SU-DHL-6 (cell line): ENCODE measurements at regions not wholly inside any gene's neighbourhood (a gene's known extent, or its start where the extent isn't known, plus 50 kb on each side); places are given as distances from the start of the nearest gene placed in this dataset.

Experiments
- H2AFZ ChIP-seq: fragments of 200-600 bp; sonication (generic); 2 replicates; pipeline ENCODE4 v1.6.1; 2014; ENCODE audit warnings: low read depth, mild to moderate bottlenecking, moderate library complexity, mixed read lengths, antibody characterized with exemption, low read length; ENCODE audit not compliant: severe bottlenecking
- H3F3A ChIP-seq: fragments of 200-600 bp; shearing (Covaris generic); 2 replicates; pipeline ENCODE4 v1.6.0; 2016; ENCODE audit warnings: antibody characterized with exemption, mild to moderate bottlenecking; ENCODE audit not compliant: insufficient read depth
- H3K27ac ChIP-seq: fragments of 200-600 bp; sonication (generic); 2 replicates; pipeline ENCODE4 v1.5.1; 2016; ENCODE audit warnings: low read depth, mild to moderate bottlenecking, low read length, moderate library complexity, mixed read lengths
- H3K27me3 ChIP-seq: fragments of 200-600 bp; sonication (generic), shearing (Covaris generic); 2 replicates; pipeline ENCODE4 v1.6.0; 2014; ENCODE audit warnings: mild to moderate bottlenecking, low read length
- H3K36me3 ChIP-seq: fragments of 200-600 bp; sonication (generic); 2 replicates; pipeline ENCODE4 v1.6.1; 2014; ENCODE audit warnings: mild to moderate bottlenecking, low read length, mixed read lengths
- H3K4me2 ChIP-seq: fragments of 300-600, 200-600 bp; shearing (Covaris generic), sonication (generic); 2 replicates; pipeline ENCODE4 v1.6.0; 2014; ENCODE audit warnings: low read length, low read depth, mild to moderate bottlenecking; ENCODE audit not compliant: poor library complexity, severe bottlenecking
- H3K4me3 ChIP-seq: fragments of 200-600 bp; sonication (generic); 2 replicates; pipeline ENCODE4 v1.5.1; 2014; ENCODE audit warnings: antibody characterized with exemption, low read length, mild to moderate bottlenecking, mixed read lengths; ENCODE audit not compliant: insufficient read depth, poor library complexity, severe bottlenecking
- H3K79me2 ChIP-seq: fragments of 200-600 bp; sonication (generic); 2 replicates; pipeline ENCODE4 v1.6.1; 2014; ENCODE audit warnings: mild to moderate bottlenecking, low read length, moderate library complexity; ENCODE audit not compliant: insufficient read depth
- H3K9ac ChIP-seq: fragments of 200-600 bp; sonication (generic); 2 replicates; pipeline ENCODE4 v1.7.0; 2014; ENCODE audit warnings: mild to moderate bottlenecking, low read length
- H3K9me2 ChIP-seq: fragments of 200-600 bp; sonication (generic); replicated peaks from 2 replicates; pipeline ENCODE4 v1.6.1; 2014; ENCODE audit warnings: low read length; ENCODE audit not compliant: insufficient read depth
- H3K9me3 ChIP-seq: fragments of 200-600 bp; sonication (generic); 2 replicates; pipeline ENCODE4 v1.6.1; 2014; ENCODE audit warnings: low read length, mixed read lengths; ENCODE audit not compliant: insufficient read depth
- H4K20me1 ChIP-seq: fragments of 200-600 bp; sonication (generic); 2 replicates; pipeline ENCODE4 v1.6.1; 2014; ENCODE audit warnings: low read depth, mild to moderate bottlenecking, antibody characterized with exemption, low read length, moderate library complexity, mixed read lengths
- EZH2phosphoT487 ChIP-seq: fragments of 200-600 bp; sonication (generic), shearing (Covaris generic); conservative IDR thresholded peaks from 2 replicates; pipeline ENCODE4 v1.6.1; 2018; ENCODE audit warnings: mild to moderate bottlenecking, antibody characterized with exemption, low read length, moderate library complexity, mixed read lengths
- TF ChIP-seq, protein P1 (sequence below): fragments of 200-600 bp; sonication (generic); IDR thresholded peaks from one replicate; pipeline ENCODE4 v1.5.1; 2017; ENCODE audit warnings: antibody characterized with exemption, mild to moderate bottlenecking, low read length, moderate library complexity; ENCODE audit not compliant: insufficient read depth, poor library complexity, severe bottlenecking

DNA sequence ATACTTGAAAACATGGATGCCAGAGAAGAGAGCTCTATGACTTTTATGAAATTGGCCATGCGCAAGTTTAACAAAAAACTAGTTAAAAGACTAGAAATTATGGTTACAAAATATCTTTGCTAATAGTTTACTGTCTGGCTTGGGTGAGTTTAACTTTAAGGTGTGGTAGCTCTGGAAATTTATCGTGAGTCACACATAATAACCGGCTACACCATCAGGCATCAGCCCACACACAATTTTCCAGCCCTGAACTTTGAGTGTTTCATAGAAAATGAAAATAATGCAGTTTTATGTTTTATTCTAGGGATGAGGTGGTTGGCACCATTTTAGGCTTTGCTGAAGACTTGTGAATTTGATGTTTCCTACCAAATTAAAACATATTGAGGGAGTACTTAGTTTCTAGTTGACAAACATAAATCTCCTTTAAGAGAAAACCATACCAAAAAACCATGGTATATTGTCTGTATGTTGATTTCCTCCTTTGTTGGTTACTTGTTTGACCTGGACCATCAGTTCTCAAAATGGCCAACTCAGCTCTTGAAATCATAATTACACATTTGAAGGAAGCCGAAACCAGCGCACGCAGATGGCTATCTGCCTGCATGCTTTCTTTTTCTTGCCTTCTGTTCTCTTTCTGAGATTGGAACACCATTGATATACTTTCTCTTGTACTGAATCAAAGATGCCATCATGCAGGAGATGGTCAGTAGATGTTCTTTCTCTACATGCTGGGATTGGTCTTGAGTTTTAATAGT is 125.1 kb downstream of the AKAP11 start:
- TF ChIP-seq, protein P1, sequence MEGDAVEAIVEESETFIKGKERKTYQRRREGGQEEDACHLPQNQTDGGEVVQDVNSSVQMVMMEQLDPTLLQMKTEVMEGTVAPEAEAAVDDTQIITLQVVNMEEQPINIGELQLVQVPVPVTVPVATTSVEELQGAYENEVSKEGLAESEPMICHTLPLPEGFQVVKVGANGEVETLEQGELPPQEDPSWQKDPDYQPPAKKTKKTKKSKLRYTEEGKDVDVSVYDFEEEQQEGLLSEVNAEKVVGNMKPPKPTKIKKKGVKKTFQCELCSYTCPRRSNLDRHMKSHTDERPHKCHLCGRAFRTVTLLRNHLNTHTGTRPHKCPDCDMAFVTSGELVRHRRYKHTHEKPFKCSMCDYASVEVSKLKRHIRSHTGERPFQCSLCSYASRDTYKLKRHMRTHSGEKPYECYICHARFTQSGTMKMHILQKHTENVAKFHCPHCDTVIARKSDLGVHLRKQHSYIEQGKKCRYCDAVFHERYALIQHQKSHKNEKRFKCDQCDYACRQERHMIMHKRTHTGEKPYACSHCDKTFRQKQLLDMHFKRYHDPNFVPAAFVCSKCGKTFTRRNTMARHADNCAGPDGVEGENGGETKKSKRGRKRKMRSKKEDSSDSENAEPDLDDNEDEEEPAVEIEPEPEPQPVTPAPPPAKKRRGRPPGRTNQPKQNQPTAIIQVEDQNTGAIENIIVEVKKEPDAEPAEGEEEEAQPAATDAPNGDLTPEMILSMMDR, result no peak
- no peak for TF ChIP-seq EZH2phosphoT487
- no peak overlapping the region for H2AFZ ChIP-seq
- no peak overlapping the region for H3K4me2 ChIP-seq
- H3K4me3 ChIP-seq, result no peak overlapping the region
- H3F3A ChIP-seq, result no peaks in the 10 kb centered on the region
- H3K9ac ChIP-seq, result no peak overlapping the region
- no peaks in the 10 kb centered on the region for H3K27me3 ChIP-seq
- no peaks in the 10 kb centered on the region for H3K36me3 ChIP-seq
- no peaks in the 10 kb centered on the region for H3K9me3 ChIP-seq
- H3K79me2 ChIP-seq, result no peaks in the 10 kb centered on the region
- H3K27ac ChIP-seq, result no peak overlapping the region
- no peaks in the 10 kb centered on the region for H3K9me2 ChIP-seq
- no peaks in the 10 kb centered on the region for H4K20me1 ChIP-seq

DNA sequence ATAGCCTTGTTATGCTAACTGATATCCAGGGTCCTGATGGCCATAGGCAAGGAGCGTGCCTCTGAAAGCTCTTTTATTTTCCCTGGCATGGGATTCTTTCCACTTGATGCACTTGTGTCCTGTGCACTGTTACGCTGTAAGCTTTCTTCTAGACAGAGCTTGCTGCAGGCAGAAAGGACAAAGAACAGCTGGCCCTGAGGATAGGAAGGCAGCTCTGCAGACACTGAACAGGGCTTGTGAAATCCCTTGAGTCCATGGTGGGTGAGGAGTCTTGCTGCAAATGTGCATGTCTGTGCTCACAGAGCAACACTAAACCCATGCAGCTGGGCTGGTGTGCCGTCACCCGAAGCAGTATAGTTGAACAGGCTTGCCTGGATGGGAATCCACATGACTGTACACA is 126.6 kb downstream of the AKAP11 start:
- no peak overlapping the region for H3K4me3 ChIP-seq
- no peaks in the 10 kb centered on the region for H3K79me2 ChIP-seq
- no peaks in the 10 kb centered on the region for H3F3A ChIP-seq
- no peak overlapping the region for H3K27ac ChIP-seq
- H3K9ac ChIP-seq, result no peak overlapping the region
- no peaks in the 10 kb centered on the region for H4K20me1 ChIP-seq
- H3K36me3 ChIP-seq, result no peaks in the 10 kb centered on the region
- H2AFZ ChIP-seq, result no peak overlapping the region
- H3K27me3 ChIP-seq, result no peaks in the 10 kb centered on the region
- no peaks in the 10 kb centered on the region for H3K9me2 ChIP-seq
- TF ChIP-seq EZH2phosphoT487, result no peak
- TF ChIP-seq, protein P1, result no peak
- no peaks in the 10 kb centered on the region for H3K9me3 ChIP-seq
- no peak overlapping the region for H3K4me2 ChIP-seq

DNA sequence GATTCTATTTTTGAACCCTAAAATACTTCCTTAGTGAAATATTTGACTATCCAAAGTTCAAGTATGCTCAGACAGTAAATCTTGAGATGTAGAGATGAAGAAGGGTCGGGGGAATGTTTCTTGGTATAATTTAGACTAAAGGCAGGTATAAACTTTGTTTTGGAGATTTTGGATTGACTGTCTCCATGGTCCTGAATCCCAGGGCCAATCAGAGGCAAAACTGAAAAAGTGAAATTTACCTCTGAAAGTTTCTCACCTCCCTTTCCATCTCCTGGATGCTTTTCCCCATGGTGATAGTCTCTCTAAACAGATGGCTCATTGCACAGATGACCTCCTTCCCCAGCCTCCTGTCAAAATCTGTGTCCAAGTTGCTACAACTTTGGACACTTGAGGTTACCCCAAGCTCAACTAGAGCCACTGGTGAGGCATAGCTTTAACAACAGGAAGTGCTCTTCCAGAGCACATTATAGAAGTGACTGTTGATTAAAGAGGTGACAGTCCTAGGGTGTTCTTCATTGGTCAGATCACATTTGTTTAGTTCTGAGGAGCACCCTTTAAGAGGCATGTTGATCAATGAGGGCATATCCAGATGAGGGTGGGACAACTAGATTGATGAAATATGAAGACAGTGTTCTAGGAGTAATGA is 128.4 kb downstream of the AKAP11 start:
- H3K9me3 ChIP-seq, result no peaks in the 10 kb centered on the region
- no peaks in the 10 kb centered on the region for H4K20me1 ChIP-seq
- TF ChIP-seq, protein P1, result no peak
- no peak for TF ChIP-seq EZH2phosphoT487
- H2AFZ ChIP-seq, result no peak overlapping the region
- H3K4me3 ChIP-seq, result no peak overlapping the region
- no peaks in the 10 kb centered on the region for H3K9me2 ChIP-seq
- H3K9ac ChIP-seq, result no peak overlapping the region
- no peak overlapping the region for H3K4me2 ChIP-seq
- H3K36me3 ChIP-seq, result no peaks in the 10 kb centered on the region
- H3K79me2 ChIP-seq, result no peaks in the 10 kb centered on the region
- no peak overlapping the region for H3K27ac ChIP-seq
- H3F3A ChIP-seq, result no peaks in the 10 kb centered on the region
- no peaks in the 10 kb centered on the region for H3K27me3 ChIP-seq
